GM21723 (cell line): ENCODE measurements at regions not wholly inside any gene's neighbourhood (a gene's known extent, or its start where the extent isn't known, plus 50 kb on each side); places are given as distances from the start of the nearest gene placed in this dataset.

Source experiments
- ATAC-seq: cut with Tn5 transposase; IDR thresholded peaks from one replicate; pipeline ENCODE4 v1.9.1; 2021; ENCODE audit warnings: mild to moderate bottlenecking, moderate library complexity; ENCODE audit not compliant: unreplicated experiment

GRCh38 chr14:43232261-43232660 is 1274.8 kb downstream of the FSCB start:
- ATAC-seq, result no peak

GRCh38 chr14:43215524-43215923 is 1291.6 kb downstream of the FSCB start:
- no peak for ATAC-seq

- no peak for ATAC-seq
Measured at GRCh38 chr14:43207189-43207588, 1299.9 kb downstream of the FSCB start.

- ATAC-seq, result no peak
Measured at GRCh38 chr14:43204816-43205215, 1302.3 kb downstream of the FSCB start.

GRCh38 chr14:43200519-43200918 is 1306.6 kb downstream of the FSCB start:
- ATAC-seq, result no peak

DNA sequence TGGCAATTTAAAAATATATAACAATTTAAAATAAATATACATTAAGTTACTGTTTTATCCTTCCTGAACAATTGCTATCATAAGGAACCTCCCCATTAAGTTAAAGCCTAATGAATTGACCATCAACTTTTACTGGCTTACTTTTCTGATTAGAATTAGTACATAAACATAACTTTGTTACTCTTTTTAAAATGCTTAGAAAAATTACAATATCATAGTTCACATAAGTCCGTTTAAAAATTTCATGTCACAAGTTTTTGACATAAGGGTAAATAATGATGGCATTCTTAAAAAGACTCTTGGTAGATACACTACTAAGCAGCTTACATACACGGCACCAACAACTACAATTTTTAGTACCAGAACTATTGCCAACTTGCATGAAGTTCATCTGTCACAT is 1308.6 kb downstream of the FSCB start:
- no peak for ATAC-seq

- ATAC-seq, result no peak
Measured at GRCh38 chr14:43184540-43184939, 1322.5 kb downstream of the FSCB start.

DNA sequence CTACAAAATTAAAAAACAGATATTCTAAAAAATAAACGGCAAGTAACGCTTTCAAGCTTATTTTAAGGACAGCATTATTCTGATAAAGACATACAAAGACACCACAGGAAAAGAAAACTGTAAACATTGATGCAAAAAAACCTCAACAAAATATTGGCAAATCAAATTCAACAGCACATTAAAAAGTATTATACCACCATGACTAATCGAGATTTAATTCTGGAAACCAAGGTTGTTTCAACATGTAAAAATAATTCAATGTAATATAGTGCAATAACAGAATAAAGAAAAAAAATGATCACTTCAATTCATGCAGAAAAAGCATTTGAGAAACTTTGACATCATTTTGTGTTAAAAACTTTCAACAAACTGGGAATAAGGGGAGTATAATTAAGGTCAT is 1323.2 kb downstream of the FSCB start:
- no peak for ATAC-seq

DNA sequence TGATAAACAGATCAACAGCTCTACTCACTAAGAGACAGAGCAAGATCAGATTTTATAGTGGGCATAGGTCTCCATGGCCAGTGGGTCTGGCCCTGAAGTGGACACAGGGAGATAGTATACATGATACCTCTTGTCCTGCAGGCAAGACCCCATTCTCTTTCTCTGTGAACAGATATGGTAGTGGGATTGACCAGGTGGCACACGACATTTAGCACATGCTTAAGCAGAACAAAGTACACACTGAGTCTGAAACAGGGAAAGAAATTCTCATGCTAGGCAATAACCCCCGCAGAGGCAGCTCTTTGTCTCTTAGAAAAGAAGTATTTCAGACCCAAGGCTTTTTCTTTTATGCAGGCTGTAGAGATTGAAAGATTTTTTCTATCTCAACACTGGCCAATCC is 1331.2 kb downstream of the FSCB start:
- no peak for ATAC-seq

DNA sequence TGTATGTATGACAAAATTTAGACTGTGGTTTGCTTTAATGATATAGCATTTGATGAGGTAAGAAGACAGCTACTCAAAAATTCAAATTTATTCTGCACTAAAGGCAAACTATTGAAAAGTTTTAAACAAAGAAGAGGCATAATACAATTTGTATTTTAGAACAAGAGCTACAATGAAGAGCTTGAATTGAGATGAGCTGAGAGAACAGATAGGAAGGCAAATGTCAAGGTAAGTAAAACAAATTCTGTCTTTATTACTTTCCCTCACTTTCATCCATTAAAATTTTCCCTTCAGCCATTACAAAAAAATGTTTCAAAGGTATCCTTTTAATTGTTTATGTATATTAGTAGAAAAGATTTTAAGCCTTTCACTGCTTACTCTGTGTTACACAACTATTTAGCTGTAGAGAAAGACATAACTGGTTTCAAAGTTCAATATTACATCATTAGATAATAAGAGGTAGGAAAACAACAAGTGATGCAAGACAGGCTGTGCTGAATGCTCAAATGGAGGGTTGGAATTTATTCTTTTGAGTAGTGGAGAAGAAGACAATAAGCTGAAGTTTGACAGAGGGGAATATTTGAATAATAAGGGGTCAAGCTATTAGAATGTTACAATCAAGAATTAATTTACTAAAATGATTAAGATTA is 1334.1 kb downstream of the FSCB start:
- no peak for ATAC-seq

DNA sequence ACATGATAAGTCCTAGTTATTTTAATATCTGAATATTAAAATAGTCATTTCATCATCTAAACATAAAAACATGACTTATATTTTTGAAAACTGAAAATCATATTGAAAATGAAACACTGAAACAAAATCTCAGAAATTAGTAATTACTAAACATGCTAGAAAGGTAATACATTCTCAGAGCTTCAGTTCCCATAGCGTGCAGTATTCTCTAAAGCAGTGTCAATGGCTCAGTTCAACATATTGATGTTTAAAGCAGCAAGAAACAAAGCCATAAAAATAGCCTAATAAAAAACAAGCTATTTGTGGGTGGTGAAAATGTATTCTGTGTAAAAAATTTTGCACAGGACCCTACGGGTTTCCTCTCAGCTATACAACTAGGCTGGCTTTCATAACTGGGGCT is 1337.4 kb downstream of the FSCB start:
- no peak for ATAC-seq

DNA sequence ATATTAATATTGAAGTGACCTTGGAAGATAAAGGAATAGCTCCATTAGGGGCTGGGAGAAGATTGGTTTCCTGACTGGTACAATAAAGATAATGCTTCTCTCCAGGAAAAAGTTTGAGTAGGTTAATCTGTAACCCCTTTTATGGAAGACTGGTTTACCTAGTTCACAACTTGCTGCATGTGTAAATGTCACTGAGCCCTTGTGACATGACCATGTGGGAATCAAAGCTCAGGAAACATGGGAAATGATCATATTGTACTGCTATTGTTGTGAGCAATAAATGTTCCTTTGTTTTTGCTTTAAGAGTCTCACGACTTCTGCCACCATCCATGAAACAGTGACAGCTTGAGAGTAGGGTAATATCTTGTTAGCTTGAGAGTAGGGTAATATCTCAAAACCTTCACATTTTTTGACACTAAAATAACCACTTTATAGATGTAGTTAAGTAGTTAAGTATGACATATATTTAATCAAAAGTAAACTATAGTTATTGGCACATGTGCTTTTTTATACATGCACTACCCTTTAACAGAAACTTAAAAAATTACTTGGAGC is 1338.6 kb downstream of the FSCB start:
- ATAC-seq, result no peak

- ATAC-seq, result no peak
Measured at GRCh38 chr14:43166163-43166562, 1340.9 kb downstream of the FSCB start.

GRCh38 chr14:43165651-43166050 is 1341.4 kb downstream of the FSCB start:
- ATAC-seq, result no peak

DNA sequence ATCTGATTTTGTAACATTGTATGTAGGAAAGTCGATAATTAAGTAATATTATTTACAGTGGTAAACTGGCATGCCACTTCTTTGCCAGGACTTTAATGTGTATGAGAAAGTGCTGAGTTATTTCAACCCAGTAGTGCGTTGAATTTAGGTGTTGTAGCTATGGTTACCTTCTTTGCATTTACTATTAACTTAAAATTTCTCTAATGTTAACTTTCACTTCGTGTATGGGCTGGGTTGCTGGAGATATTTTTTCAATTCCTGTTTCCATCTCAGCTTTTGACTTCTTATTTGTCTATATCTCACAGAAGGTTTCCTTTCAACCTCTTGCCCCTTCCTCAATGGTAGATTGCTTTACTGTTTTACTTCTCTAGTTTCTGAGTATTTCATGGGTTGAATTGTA is 1345.6 kb downstream of the FSCB start:
- no peak for ATAC-seq

DNA sequence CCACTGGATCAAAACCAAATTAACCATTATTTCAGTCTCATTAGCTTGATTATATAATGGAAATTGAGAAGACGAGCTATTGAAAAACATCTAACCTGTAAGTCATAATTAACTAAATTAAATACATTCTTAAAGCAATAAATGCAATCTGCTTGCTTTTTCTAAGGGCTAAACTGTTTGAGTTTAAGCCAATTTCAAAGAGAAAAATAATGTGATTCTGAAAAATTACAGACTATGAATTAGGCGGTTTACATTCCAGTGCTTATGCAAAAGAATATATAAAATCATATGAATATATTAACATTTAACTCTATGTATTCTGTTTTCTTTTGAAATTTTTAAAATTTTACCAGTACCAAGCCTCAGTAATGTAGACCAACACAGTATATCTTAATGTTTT is 1349.4 kb downstream of the FSCB start:
- ATAC-seq, result no peak

DNA sequence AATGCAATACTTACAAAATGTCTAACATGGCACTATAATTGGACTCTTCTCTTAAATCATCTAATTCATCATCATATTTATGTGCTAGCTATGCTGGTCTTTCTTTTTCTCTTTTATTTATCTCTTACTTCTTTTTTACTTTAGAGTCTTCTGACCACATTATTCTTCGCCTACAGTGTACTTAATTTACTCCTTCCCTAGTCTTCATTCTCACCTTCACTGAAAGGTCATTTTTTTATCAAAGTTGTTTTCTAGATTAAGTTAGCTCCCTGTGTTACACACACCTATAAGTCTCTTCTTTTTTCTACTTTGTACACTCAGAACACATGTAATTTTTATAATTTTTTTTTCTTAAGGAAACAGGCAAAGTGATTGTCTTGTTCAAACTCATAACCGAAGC is 1351.2 kb downstream of the FSCB start:
- no peak for ATAC-seq

DNA sequence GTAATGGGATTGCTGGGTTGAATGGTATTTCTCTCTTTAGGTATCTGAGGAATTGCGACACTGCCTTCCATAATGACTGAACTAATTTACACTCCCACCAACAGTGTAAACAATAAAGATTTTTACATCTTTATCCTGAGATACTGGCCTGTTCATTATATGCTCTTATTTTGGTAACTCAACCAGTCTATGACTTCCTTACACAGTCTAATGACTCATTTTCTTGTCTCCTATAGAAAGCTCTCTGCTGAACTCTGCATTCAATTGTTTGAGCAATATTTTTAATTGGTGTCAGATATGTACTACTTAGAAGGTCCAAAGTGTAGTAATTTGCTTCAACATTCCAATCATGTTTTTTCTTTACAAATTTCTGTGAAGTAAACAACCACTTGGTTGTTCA is 1351.8 kb downstream of the FSCB start:
- ATAC-seq, result no peak

DNA sequence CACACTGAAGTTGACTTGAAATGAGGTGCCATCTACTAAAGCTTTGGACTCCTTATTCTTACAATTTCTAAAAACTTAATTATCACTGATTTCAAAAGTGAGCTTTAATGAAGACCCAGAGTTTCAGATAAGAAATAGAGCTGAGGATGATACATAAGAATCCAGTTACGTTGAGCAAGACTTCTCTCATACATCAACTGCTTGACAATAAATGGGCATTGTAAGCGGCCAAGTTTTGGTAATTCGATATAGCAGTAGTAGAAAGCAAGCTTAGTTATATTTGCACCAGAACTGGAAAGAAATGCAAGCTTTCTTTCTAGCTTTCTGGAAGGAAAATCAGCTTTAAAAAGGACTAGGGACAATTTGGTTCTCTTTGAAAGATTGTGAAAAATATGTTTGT is 1359.6 kb downstream of the FSCB start:
- ATAC-seq, result no peak

GRCh38 chr14:43145361-43145760 is 1361.7 kb downstream of the FSCB start:
- no peak for ATAC-seq

DNA sequence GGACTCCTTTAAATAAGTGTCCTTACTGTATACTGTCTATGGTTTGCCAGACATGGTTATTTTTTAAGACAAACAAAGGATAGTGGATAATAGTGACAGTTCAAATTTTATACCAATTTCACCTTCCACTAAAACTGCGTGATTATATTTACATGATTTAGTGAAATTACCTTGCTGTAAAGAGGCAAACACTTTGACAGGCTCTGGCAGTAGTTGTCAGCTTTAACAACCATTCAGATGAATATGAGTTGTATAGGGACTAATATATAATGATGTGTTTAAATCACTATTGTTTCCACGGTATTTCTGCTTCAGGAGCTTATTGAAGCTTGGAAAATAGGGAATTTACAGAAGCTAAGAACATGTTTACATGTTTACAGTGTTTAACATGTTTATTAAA is 1364.0 kb downstream of the FSCB start:
- ATAC-seq, result no peak

DNA sequence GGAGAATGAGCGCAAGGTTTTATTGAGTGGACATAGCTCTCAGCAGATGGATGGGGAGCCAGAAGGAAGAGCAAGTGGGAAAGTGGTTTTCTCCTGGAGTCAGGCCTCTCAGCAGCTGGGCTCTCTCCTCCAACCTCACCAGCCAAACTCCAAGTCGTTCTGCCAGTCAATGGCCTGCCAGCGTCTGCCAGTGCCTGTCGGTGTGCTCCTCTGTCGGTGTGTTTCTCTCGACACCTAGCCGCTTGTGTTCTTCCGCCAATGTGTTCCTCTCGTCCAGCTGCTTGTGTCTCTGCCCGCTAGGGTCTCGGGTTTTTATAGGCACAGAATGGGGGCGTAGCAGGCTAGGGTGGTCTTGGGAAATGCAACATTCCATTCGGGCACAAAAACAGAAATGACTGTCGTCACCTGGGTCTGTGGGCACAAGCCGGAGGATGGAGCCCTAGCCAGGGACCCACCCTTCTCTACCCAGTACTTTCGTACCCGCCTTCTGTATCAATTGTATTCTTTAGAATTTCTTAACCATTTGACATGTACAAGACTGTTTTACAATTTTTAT is 1365.4 kb downstream of the FSCB start:
- ATAC-seq, result no peak

DNA sequence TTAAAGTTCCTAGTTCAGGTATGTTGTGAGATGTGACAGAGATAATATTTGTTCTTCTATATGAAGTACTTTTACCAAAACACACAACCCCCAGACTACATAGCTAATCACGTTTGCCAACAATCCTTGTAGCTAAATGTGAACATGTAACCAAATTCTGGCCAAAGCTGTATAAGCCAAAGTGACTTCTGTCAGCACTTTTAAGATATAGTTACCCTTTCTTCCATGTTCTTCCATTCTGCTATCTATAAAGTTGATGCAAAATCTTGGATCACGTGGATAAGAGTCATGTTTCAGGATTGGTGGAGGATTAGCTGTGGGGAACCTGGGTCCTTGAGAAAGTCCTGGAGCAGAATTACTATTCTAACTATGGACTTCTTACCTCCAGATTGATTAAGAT is 1366.6 kb downstream of the FSCB start:
- ATAC-seq, result no peak
